Activated naive CD4-positive, alpha-beta T cell treated with anti-CD3 and anti-CD28 coated beads, Interleukin-2, amount 10 ng/mL, durations not matched to agents 7 days and 5 days (primary cell): ENCODE measurements at regions not wholly inside any gene's neighbourhood (a gene's known extent, or its start where the extent isn't known, plus 50 kb on each side); places are given as distances from the start of the nearest gene placed in this dataset.

ENCODE experiments used
- CTCF ChIA-PET: fragments of 350-600 bp; sonication (Branson Sonifier 250); formaldehyde crosslinking; loops from one replicate; lab custom pipeline; 2021; ENCODE audit warnings: antibody characterized with exemption; lab: Charles Lee
- DNase-seq: peaks from one replicate; pipeline ENCODE4 v3.0.0-alpha.2; 2020
- H3K27ac Mint-ChIP-seq: one replicate; pipeline ENCODE4 v1.8.0; 2021; ENCODE audit warnings: mild to moderate bottlenecking, moderate library complexity, mixed read lengths
- H3K27me3 Mint-ChIP-seq: one replicate; pipeline ENCODE4 v1.8.0; 2021; ENCODE audit warnings: mild to moderate bottlenecking, mixed read lengths
- H3K36me3 Mint-ChIP-seq: one replicate; pipeline ENCODE4 v1.8.0; 2021; ENCODE audit warnings: mixed read lengths
- H3K4me1 Mint-ChIP-seq: one replicate; pipeline ENCODE4 v1.8.0; 2021; ENCODE audit warnings: mixed read lengths
- H3K4me3 Mint-ChIP-seq: one replicate; pipeline ENCODE4 v1.8.0; 2021; ENCODE audit warnings: mild to moderate bottlenecking, moderate library complexity, mixed read lengths
- H3K9me3 Mint-ChIP-seq: one replicate; pipeline ENCODE4 v1.8.0; 2021; ENCODE audit warnings: mixed read lengths

GRCh38 chr14:38880643-38881524 is 222.2 kb downstream of the SEC23A start:
- Mint-ChIP-seq H3K4me1 (no peaks in the 10 kb centered on the region), H3K27me3 (peaks cover 14% of the 10 kb centered on the region), H3K4me3 (no peak overlapping the region), H3K9me3 (no peaks in the 10 kb centered on the region), H3K36me3 (no peaks in the 10 kb centered on the region), H3K27ac (no peak overlapping the region)
- DNase-seq = no peak
- CTCF ChIA-PET = interaction anchor here (1.0 to 3.4 kb wide), 2 partner anchors 13 to 135 kb away, joined by 3 to 15 read pairs; no protein-coding TSS in a partner anchor

- CTCF ChIA-PET = interaction anchor here (0.7 kb wide), 1 partner anchor 10 kb away, joined by 4 read pairs; no protein-coding TSS in a partner anchor
- Mint-ChIP-seq H3K27me3 (peaks cover 14% of the 10 kb centered on the region), H3K36me3 (no peaks in the 10 kb centered on the region), H3K27ac (no peak overlapping the region), H3K4me1 (no peaks in the 10 kb centered on the region), H3K4me3 (no peak overlapping the region), H3K9me3 (no peaks in the 10 kb centered on the region)
- DNase-seq = no peak
Measured at GRCh38 chr14:38877744-38878388, 225.2 kb downstream of the SEC23A start.

GRCh38 chr14:38874721-38875120 is 228.3 kb downstream of the SEC23A start:
- CTCF ChIA-PET = no interaction called here
- Mint-ChIP-seq H3K4me1 (no peaks in the 10 kb centered on the region), H3K27me3 (peaks cover 9% of the 10 kb centered on the region), H3K4me3 (no peak overlapping the region), H3K36me3 (no peaks in the 10 kb centered on the region), H3K27ac (no peak overlapping the region), H3K9me3 (no peaks in the 10 kb centered on the region)
- no peak for DNase-seq

GRCh38 chr14:38873941-38874612 is 229.0 kb downstream of the SEC23A start:
- CTCF ChIA-PET = no interaction called here
- Mint-ChIP-seq H3K4me3 (no peak overlapping the region), H3K27ac (no peak overlapping the region), H3K4me1 (no peaks in the 10 kb centered on the region), H3K36me3 (no peaks in the 10 kb centered on the region), H3K27me3 (peaks cover 7% of the 10 kb centered on the region), H3K9me3 (no peaks in the 10 kb centered on the region)
- DNase-seq = no peak

GRCh38 chr14:38870296-38870836 is 232.7 kb downstream of the SEC23A start:
- CTCF ChIA-PET = interaction anchor here (0.7 to 1.5 kb wide), 3 partner anchors 33 to 968 kb away, joined by 3 to 5 read pairs (median 4); no protein-coding TSS in a partner anchor
- Mint-ChIP-seq H3K4me3 (no peak overlapping the region), H3K9me3 (no peaks in the 10 kb centered on the region), H3K27ac (no peak overlapping the region), H3K36me3 (no peaks in the 10 kb centered on the region), H3K4me1 (no peaks in the 10 kb centered on the region), H3K27me3 (no peaks in the 10 kb centered on the region)
- no peak for DNase-seq

GRCh38 chr14:38868399-38869290 is 234.4 kb downstream of the SEC23A start:
- Mint-ChIP-seq H3K4me1 (no peaks in the 10 kb centered on the region), H3K27me3 (no peaks in the 10 kb centered on the region), H3K27ac (no peak overlapping the region), H3K4me3 (no peak overlapping the region), H3K36me3 (no peaks in the 10 kb centered on the region), H3K9me3 (no peaks in the 10 kb centered on the region)
- CTCF ChIA-PET = interaction anchor here (1.0 to 2.2 kb wide), 5 partner anchors 13 to 966 kb away, joined by 3 to 15 read pairs (median 4); no protein-coding TSS in a partner anchor
- no peak for DNase-seq

- H3K36me3 Mint-ChIP-seq = no peaks in the 10 kb centered on the region
- no peaks in the 10 kb centered on the region for H3K27me3 Mint-ChIP-seq
- no peaks in the 10 kb centered on the region for H3K9me3 Mint-ChIP-seq
- no peak overlapping the region for H3K27ac Mint-ChIP-seq
- H3K4me3 Mint-ChIP-seq = no peak overlapping the region
- DNase-seq = peak; percentile 67
- no peaks in the 10 kb centered on the region for H3K4me1 Mint-ChIP-seq
- CTCF ChIA-PET = interaction anchor here (0.6 to 2.2 kb wide), 12 partner anchors 8 to 965 kb away, joined by 3 to 15 read pairs (median 4); no protein-coding TSS in a partner anchor
Measured at GRCh38 chr14:38867561-38868150, 235.4 kb downstream of the SEC23A start.

- CTCF ChIA-PET = interaction anchor here (1.4 to 1.6 kb wide), 2 partner anchors 961 to 962 kb away, joined by 3 to 4 read pairs; no protein-coding TSS in a partner anchor
- DNase-seq = no peak
- H3K4me1 Mint-ChIP-seq = no peaks in the 10 kb centered on the region
- H3K4me3 Mint-ChIP-seq = no peak overlapping the region
- no peaks in the 10 kb centered on the region for H3K9me3 Mint-ChIP-seq
- H3K36me3 Mint-ChIP-seq = no peaks in the 10 kb centered on the region
- no peaks in the 10 kb centered on the region for H3K27me3 Mint-ChIP-seq
- H3K27ac Mint-ChIP-seq = no peak overlapping the region
Measured at GRCh38 chr14:38866461-38866860, 236.6 kb downstream of the SEC23A start.

GRCh38 chr14:38862366-38862765 is 240.7 kb downstream of the SEC23A start:
- Mint-ChIP-seq H3K27me3 (no peaks in the 10 kb centered on the region), H3K36me3 (no peaks in the 10 kb centered on the region), H3K27ac (no peak overlapping the region), H3K9me3 (peaks cover under 1% of the 10 kb centered on the region), H3K4me1 (no peaks in the 10 kb centered on the region), H3K4me3 (no peak overlapping the region)
- CTCF ChIA-PET = interaction anchor here (0.6 to 1.1 kb wide), 2 partner anchors 45 to 958 kb away, joined by 3 read pairs; no protein-coding TSS in a partner anchor
- DNase-seq = no peak

- Mint-ChIP-seq H3K36me3 (no peaks in the 10 kb centered on the region), H3K4me3 (no peak overlapping the region), H3K9me3 (peaks cover 2% of the 10 kb centered on the region), H3K4me1 (no peaks in the 10 kb centered on the region), H3K27me3 (no peaks in the 10 kb centered on the region), H3K27ac (no peak overlapping the region)
- no peak for DNase-seq
- CTCF ChIA-PET = no interaction called here
Measured at GRCh38 chr14:38860530-38860929, 242.5 kb downstream of the SEC23A start.

GRCh38 chr14:38856798-38857197 is 246.2 kb downstream of the SEC23A start:
- Mint-ChIP-seq H3K4me3 (no peak overlapping the region), H3K36me3 (no peaks in the 10 kb centered on the region), H3K4me1 (no peaks in the 10 kb centered on the region), H3K9me3 (peaks cover 2% of the 10 kb centered on the region), H3K27me3 (no peaks in the 10 kb centered on the region), H3K27ac (no peak overlapping the region)
- CTCF ChIA-PET = interaction anchor here (1.0 kb wide), 1 partner anchor 11 kb away, joined by 7 read pairs; no protein-coding TSS in a partner anchor
- DNase-seq = no peak

GRCh38 chr14:38855513-38855912 is 247.5 kb downstream of the SEC23A start:
- DNase-seq = no peak
- Mint-ChIP-seq H3K36me3 (no peaks in the 10 kb centered on the region), H3K9me3 (peaks cover 2% of the 10 kb centered on the region), H3K4me1 (no peaks in the 10 kb centered on the region), H3K27ac (no peak overlapping the region), H3K27me3 (no peaks in the 10 kb centered on the region), H3K4me3 (no peak overlapping the region)
- CTCF ChIA-PET = interaction anchor here (1.0 to 1.7 kb wide), 2 partner anchors 12 kb away, joined by 4 to 7 read pairs; no protein-coding TSS in a partner anchor
